ENCODE measurements at regions not wholly inside any gene's neighbourhood (a gene's known extent, or its start where the extent isn't known, plus 50 kb on each side); places are given as distances from the start of the nearest gene placed in this dataset.
"Not testable (repeated sequence)": the region's sequence is repeated elsewhere in the genome, so short reads cannot be mapped to it uniquely, and the experiment has no call there.

GRCh38 chr3:137324114-137324513 is 366.3 kb downstream of the IL20RB start:
- TF ChIP-seq, protein P1, sequence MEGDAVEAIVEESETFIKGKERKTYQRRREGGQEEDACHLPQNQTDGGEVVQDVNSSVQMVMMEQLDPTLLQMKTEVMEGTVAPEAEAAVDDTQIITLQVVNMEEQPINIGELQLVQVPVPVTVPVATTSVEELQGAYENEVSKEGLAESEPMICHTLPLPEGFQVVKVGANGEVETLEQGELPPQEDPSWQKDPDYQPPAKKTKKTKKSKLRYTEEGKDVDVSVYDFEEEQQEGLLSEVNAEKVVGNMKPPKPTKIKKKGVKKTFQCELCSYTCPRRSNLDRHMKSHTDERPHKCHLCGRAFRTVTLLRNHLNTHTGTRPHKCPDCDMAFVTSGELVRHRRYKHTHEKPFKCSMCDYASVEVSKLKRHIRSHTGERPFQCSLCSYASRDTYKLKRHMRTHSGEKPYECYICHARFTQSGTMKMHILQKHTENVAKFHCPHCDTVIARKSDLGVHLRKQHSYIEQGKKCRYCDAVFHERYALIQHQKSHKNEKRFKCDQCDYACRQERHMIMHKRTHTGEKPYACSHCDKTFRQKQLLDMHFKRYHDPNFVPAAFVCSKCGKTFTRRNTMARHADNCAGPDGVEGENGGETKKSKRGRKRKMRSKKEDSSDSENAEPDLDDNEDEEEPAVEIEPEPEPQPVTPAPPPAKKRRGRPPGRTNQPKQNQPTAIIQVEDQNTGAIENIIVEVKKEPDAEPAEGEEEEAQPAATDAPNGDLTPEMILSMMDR (conservative IDR thresholded peaks at IDR 0.05; ENCODE audit: low read depth, low read length), result no peak
- no peak overlapping the region for H3K4me3 ChIP-seq (ENCODE audit: low read depth, low read length)
- DNase-seq (ENCODE audit: low read depth), result no peak

DNA sequence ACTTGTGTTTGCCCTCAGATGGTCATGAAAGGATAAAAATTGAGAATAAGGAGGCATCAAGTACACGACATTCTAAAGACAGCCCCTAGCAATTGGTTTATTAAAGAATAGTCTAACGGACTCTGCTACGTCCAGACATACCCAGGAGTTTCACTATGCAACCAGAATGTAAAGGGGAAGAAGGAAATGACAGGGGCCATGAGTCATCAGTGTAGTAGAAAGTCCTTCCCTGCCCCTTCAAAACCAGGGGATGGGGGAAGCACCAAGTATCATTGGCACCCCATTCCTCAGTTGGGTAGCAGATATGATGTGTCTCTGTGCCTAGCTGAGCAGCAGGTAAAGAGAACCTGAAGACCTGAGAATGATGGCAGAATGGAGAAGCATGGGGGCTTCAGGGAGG is 367.4 kb downstream of the IL20RB start:
- DNase-seq (ENCODE audit: low read depth), result no peak
- H3K4me3 ChIP-seq (ENCODE audit: low read depth, low read length), result no peak overlapping the region

DNA sequence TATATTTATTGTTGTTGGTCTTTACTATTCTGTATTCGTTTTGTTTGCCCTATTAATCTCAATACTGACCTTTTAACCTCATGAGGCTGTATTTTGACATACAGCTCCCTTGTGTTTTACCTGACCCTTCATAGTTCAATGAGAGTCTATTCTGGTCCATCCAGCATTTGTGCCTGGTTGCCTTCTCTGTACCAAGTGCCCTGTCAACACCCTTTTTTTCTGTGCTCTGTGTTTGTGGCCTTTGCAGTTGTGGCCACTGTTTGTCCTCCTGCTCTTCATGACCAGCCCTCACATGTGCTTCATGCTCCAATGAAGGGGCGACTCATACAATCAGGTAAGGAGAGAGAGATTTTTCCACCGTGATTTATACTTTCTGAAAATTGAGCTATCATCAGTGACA is 368.2 kb downstream of the IL20RB start:
- DNase-seq (ENCODE audit: low read depth), result no peak
- no peak overlapping the region for H3K4me3 ChIP-seq (ENCODE audit: low read depth, low read length)
- TF ChIP-seq, protein P1 (conservative IDR thresholded peaks at IDR 0.05; ENCODE audit: low read depth, low read length), result no peak

More for the DNA sequence above, 367.4 kb downstream of the IL20RB start:
- TF ChIP-seq, protein P1 (conservative IDR thresholded peaks at IDR 0.05; ENCODE audit: low read depth, low read length), result no peak

DNA sequence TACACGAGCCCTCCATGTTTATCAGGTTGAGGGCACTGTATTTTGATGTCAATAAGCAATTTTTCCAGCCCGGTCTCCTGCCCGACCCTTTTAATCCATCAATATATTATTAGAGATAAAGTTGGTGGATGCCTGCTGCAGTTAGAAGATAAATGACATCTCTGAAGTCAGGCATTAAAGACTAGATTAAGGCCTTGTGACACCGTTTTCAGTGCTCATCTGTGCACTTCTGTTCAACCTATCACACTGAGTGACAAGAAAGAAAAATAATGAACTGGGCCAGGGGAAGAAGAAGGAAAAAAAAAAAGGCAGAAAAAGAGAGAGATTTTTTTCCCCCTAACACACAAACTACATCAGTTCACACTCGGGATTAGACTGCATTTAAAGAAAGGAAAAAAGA is 371.8 kb downstream of the IL20RB start:
- no peak overlapping the region for H3K4me3 ChIP-seq (ENCODE audit: low read depth, low read length)
- no peak for DNase-seq (ENCODE audit: low read depth)
- TF ChIP-seq, protein P1 (conservative IDR thresholded peaks at IDR 0.05; ENCODE audit: low read depth, low read length), result no peak

DNA sequence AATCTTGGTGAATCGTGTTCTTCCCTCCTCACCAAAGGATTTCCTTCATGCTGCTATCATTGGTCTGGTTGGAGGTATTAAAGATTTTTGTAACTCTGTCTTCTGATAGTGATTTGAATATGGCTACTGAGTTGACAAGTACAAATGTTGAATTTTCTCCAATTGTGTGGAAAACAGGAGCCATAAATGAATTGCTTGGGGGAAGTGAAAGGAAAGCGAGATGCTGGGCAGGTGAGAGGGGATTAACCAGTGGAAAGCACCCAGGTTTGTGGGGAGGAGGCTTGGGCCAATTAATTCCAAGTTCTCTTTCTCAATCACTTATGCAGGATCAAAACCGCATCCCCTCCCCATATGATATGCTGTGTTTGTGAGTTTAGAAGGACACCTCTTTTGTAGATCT is 372.5 kb downstream of the IL20RB start:
- TF ChIP-seq, protein P1 (conservative IDR thresholded peaks at IDR 0.05; ENCODE audit: low read depth, low read length), result no peak
- no peak for DNase-seq (ENCODE audit: low read depth)
- H3K4me3 ChIP-seq (ENCODE audit: low read depth, low read length), result no peak overlapping the region

DNA sequence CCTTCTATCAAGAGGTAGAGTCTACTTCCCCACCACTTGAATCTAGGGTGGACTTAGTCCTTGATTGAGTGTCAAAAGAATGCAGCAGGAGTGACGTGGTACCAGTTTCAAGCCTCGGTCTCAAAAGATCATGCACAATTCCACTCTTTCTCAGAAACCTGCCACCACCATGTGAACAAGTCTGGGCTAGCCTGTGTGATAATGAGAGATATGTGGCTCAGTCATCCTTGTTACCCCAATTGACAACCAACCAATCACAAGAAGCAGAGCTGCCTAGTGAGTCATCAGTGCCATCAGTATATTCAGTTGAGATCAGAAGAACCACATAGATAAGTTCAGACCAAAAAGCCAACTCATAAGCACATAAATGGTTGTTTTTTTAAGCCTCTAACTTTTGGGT is 374.5 kb downstream of the IL20RB start:
- no peak for DNase-seq (ENCODE audit: low read depth)
- no peak overlapping the region for H3K4me3 ChIP-seq (ENCODE audit: low read depth, low read length)
- TF ChIP-seq, protein P1 (conservative IDR thresholded peaks at IDR 0.05; ENCODE audit: low read depth, low read length), result no peak

DNA sequence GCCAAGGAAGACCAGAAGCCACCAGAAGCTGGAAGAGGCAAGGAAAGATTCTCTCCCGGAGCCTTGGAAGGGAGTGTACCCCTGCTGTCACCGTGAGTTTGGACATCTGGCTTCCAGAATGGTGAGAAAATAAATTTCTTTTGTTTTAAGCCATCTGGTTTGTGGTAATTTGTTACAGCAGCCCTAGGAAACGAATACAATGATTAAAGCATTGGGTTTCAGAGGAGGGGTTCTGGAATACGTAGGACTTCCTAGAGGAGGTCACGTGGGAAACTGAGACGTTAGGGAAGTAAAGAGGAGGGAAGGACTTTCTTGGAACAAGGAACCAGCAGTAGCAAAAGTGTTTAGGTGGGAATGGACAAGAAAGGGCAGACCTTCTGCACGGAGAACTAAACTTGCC is 377.7 kb downstream of the IL20RB start:
- DNase-seq (ENCODE audit: low read depth), result no peak
- no peak overlapping the region for H3K4me3 ChIP-seq (ENCODE audit: low read depth, low read length)
- TF ChIP-seq, protein P1 (conservative IDR thresholded peaks at IDR 0.05; ENCODE audit: low read depth, low read length), result no peak

- not testable (repeated sequence) for H3K4me3 ChIP-seq (ENCODE audit: low read depth, low read length); DNase-seq (ENCODE audit: low read depth)
These were observed 380.6 kb downstream of the IL20RB start for GRCh38 chr3:137338400-137338799.

Measured in choroid plexus epithelial cell (primary cell).